DMS153 treated with DMSO at 0.1 percent for 48 hours (cell line): ENCODE measurements at regions not wholly inside any gene's neighbourhood (a gene's known extent, or its start where the extent isn't known, plus 50 kb on each side); places are given as distances from the start of the nearest gene placed in this dataset.

ENCODE experiments used
- DNase-seq: peaks from one replicate; lab custom pipeline; 2025; ENCODE audit not compliant: unreplicated experiment; lab: John Stamatoyannopoulos, UW

GRCh38 chr10:28781296-28781695, 104.0 kb downstream of the BAMBI start:
- no peak for DNase-seq

- no peak for DNase-seq
Observed at GRCh38 chr10:28783087-28783486, 105.8 kb downstream of the BAMBI start.

- no peak for DNase-seq
Observed at GRCh38 chr10:28785018-28785417, 107.7 kb downstream of the BAMBI start.

- DNase-seq: no peak
Observed at GRCh38 chr10:28788252-28788651, 110.9 kb downstream of the BAMBI start.

- no peak for DNase-seq
Observed at GRCh38 chr10:28788762-28789161, 111.4 kb downstream of the BAMBI start.

GRCh38 chr10:28790146-28790545, 112.8 kb downstream of the BAMBI start:
- DNase-seq: no peak

GRCh38 chr10:28793482-28793881, 116.2 kb downstream of the BAMBI start:
- DNase-seq: no peak

GRCh38 chr10:28794986-28795385, 117.7 kb downstream of the BAMBI start:
- no peak for DNase-seq

GRCh38 chr10:28796606-28797512, 119.5 kb downstream of the BAMBI start:
- no peak for DNase-seq

GRCh38 chr10:28797904-28798371, 120.6 kb downstream of the BAMBI start:
- DNase-seq: no peak

- DNase-seq: no peak
Observed at GRCh38 chr10:28798428-28798955, 121.2 kb downstream of the BAMBI start.

GRCh38 chr10:28798964-28799363, 121.6 kb downstream of the BAMBI start:
- no peak for DNase-seq

GRCh38 chr10:28800144-28800543, 122.8 kb downstream of the BAMBI start:
- no peak for DNase-seq

GRCh38 chr10:28801247-28801646, 123.9 kb downstream of the BAMBI start:
- DNase-seq: no peak

- DNase-seq: no peak
Observed at GRCh38 chr10:28801869-28802268, 124.5 kb downstream of the BAMBI start.

GRCh38 chr10:28805390-28805789, 128.1 kb downstream of the BAMBI start:
- DNase-seq: no peak

GRCh38 chr10:28806488-28806941, 129.2 kb downstream of the BAMBI start:
- no peak for DNase-seq

- no peak for DNase-seq
Observed at GRCh38 chr10:28806951-28807759, 129.8 kb downstream of the BAMBI start.

GRCh38 chr10:28807760-28808613, 130.7 kb downstream of the BAMBI start:
- DNase-seq: no peak

- DNase-seq: no peak
Observed at GRCh38 chr10:28808693-28809092, 131.4 kb downstream of the BAMBI start.
